CD14-positive monocyte (primary cell): ENCODE measurements at regions not wholly inside any gene's neighbourhood (a gene's known extent, or its start where the extent isn't known, plus 50 kb on each side); places are given as distances from the start of the nearest gene placed in this dataset.

Source experiments
- DNase-seq, 3 donors: peaks; one replicate each; pipeline ENCODE4 v3.0.0-alpha.2; 2011 to 2022
- H2AFZ ChIP-seq: 2 replicates; pipeline ENCODE4 v1.6.0; 2012; ENCODE audit warnings: mild to moderate bottlenecking, low read depth, low read length, inconsistent platforms; ENCODE audit not compliant: insufficient read depth, poor library complexity, severe bottlenecking
- H3K27ac ChIP-seq, 2 donors: 1 replicate in 1 of 2; 2 replicates in 1 of 2; pipeline ENCODE4 v1.5.1; 2012 to 2013; ENCODE audit warnings: low read length in 2 of 2, control low read depth in 1 of 2, inconsistent platforms in 1 of 2, low read depth in 1 of 2, mild to moderate bottlenecking in 1 of 2
- H3K27me3 ChIP-seq, 2 donors: one replicate each; pipeline versions ENCODE4 v1.6.0 to v1.6.1; 2011 to 2013; ENCODE audit warnings: low read length in 2 of 2; ENCODE audit not compliant: control insufficient read depth in 2 of 2, insufficient read depth in 2 of 2
- H3K36me3 ChIP-seq, 2 donors: replicated peaks in 1 of 2; 1 replicate in 1 of 2; 2 replicates in 1 of 2; pipeline versions ENCODE4 v1.5.1 to v1.6.1; 2012 to 2013; ENCODE audit warnings: low read length in 2 of 2, control low read depth in 1 of 2, inconsistent platforms in 1 of 2, mild to moderate bottlenecking in 1 of 2; ENCODE audit not compliant: insufficient read depth in 2 of 2, control insufficient read depth in 1 of 2
- H3K4me1 ChIP-seq, 2 donors: 1 replicate in 1 of 2; 2 replicates in 1 of 2; pipeline versions ENCODE4 v1.5.1 to v1.6.1; 2012 to 2013; ENCODE audit warnings: low read length in 2 of 2, control low read depth in 1 of 2, inconsistent platforms in 1 of 2, mild to moderate bottlenecking in 1 of 2, moderate library complexity in 1 of 2; ENCODE audit not compliant: insufficient read depth in 2 of 2, control insufficient read depth in 1 of 2
- H3K4me2 ChIP-seq: replicated peaks from 2 replicates; pipeline ENCODE3; 2012; ENCODE audit warnings: low read length, moderate library complexity, mild to moderate bottlenecking; ENCODE audit not compliant: poor library complexity, severe bottlenecking; ENCODE audit errors: extremely low read depth
- H3K4me3 ChIP-seq, 3 experiments: fragments of 200-600 bp in 1 of 3; sonication (generic) in 1 of 3; replicated peaks in 1 of 3; 1 replicate in 2 of 3; 2 replicates in 1 of 3; pipeline ENCODE4 v1.5.1; 2011 to 2013; ENCODE audit warnings: low read length in 3 of 3, mild to moderate bottlenecking in 3 of 3, control low read depth in 2 of 3, low read depth in 2 of 3, inconsistent platforms in 1 of 3, moderate library complexity in 1 of 3
- H3K79me2 ChIP-seq: 2 replicates; pipeline ENCODE4 v1.6.0; 2012; ENCODE audit warnings: mild to moderate bottlenecking, control low read depth, inconsistent platforms, low read length, moderate library complexity; ENCODE audit not compliant: insufficient read depth
- H3K9ac ChIP-seq: 2 replicates; pipeline ENCODE4 v1.6.0; 2017; ENCODE audit warnings: low read length, mild to moderate bottlenecking; ENCODE audit not compliant: insufficient read depth, poor library complexity, severe bottlenecking
- H3K9me3 ChIP-seq, 2 donors: replicated peaks in 1 of 2; 1 replicate in 1 of 2; 2 replicates in 1 of 2; pipeline versions ENCODE4 v1.5.1 to v1.6.1; 2012 to 2013; ENCODE audit warnings: low read length in 2 of 2, control low read depth in 1 of 2; ENCODE audit not compliant: control insufficient read depth in 1 of 2, insufficient read depth in 1 of 2
- H4K20me1 ChIP-seq: 2 replicates; pipeline ENCODE4 v1.6.0; 2012; ENCODE audit warnings: mild to moderate bottlenecking, low read length, control low read depth, moderate library complexity; ENCODE audit not compliant: insufficient read depth
- H3K27ac Mint-ChIP-seq, 7 donors: one replicate each; pipeline ENCODE4 v1.8.0; 2020; ENCODE audit warnings: mild to moderate bottlenecking in 7 of 7, mixed read lengths in 7 of 7, moderate library complexity in 6 of 7, inconsistent platforms in 2 of 7
- H3K27me3 Mint-ChIP-seq, 3 donors: one replicate each; pipeline ENCODE4 v1.8.0; 2021 to 2022; ENCODE audit warnings: low read depth in 3 of 3, mild to moderate bottlenecking in 3 of 3, mixed read lengths in 3 of 3, moderate library complexity in 3 of 3, inconsistent platforms in 1 of 3
- H3K36me3 Mint-ChIP-seq, 2 donors: one replicate each; pipeline ENCODE4 v1.8.0; 2020; ENCODE audit warnings: mixed read lengths in 2 of 2, inconsistent platforms in 1 of 2, mild to moderate bottlenecking in 1 of 2
- H3K4me1 Mint-ChIP-seq: one replicate; pipeline ENCODE4 v1.8.0; 2020; ENCODE audit warnings: mild to moderate bottlenecking, mixed read lengths
- H3K4me3 Mint-ChIP-seq, 2 donors: one replicate each; pipeline ENCODE4 v1.8.0; 2020; ENCODE audit warnings: mild to moderate bottlenecking in 2 of 2, mixed read lengths in 2 of 2, moderate library complexity in 1 of 2
- H3K9me3 Mint-ChIP-seq, 7 donors: one replicate each; pipeline ENCODE4 v1.8.0; 2020 to 2022; ENCODE audit warnings: mixed read lengths in 7 of 7, mild to moderate bottlenecking in 6 of 7, moderate library complexity in 6 of 7, inconsistent platforms in 2 of 7
- WGBS: methylation state at CpG from one replicate; pipeline ENCODE4 v1.1.5; 2013; ENCODE audit warnings: missing lambda C conversion rate; ENCODE audit not compliant: insufficient coverage; 5-methylcytosine and 5-hydroxymethylcytosine counted together
- intact Hi-C, 2 donors: fragments of 100-400 bp; cut with micrococcal nuclease; formaldehyde crosslinking; loops; one replicate each; pipeline versions ENCODE4 v1.15.0 to v1.15.1; 2023
- TF ChIP-seq, protein P1 (sequence below): fragments of 200-600 bp; IDR thresholded peaks from one replicate; pipeline ENCODE4 v1.8.0; 2022; ENCODE audit warnings: antibody characterized with exemption, mild to moderate bottlenecking

DNA sequence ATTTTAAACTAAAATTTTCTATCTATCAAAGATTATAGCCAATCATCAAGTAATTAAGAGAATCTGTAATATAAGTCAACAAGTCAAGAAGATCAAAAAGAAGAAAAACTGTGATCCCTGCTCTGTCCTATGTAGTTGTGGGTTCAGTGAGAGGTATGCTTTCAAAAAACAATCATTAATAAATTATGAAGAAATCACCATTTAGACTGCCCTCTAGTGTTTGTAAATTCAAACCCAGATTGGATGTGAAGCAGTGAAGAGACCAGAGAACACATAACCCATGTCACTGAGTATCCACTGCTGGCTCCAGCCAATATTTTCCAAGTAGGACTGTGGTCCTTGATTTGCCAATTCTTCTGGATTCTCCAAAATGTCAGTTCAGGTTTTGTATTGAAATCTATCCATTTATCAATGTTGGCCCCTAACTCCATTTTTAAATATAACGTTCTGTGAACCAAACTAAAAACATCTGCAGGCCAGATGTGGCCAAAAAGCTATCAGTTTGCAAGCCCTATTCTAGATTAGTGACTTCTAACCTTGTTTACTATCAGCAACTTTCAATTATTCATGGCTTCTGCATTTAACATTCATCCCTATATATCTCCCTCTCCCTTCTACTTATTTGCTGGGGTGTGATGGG lies 467.5 kb upstream of the CXADR start:
- Histone ChIP-seq H2AFZ (no peak overlapping the region), H3K4me1 (no peaks in the 10 kb centered on the region), H3K9me3 (peaks cover 12 to 15% of the 10 kb centered on the region in 2 donors), H3K79me2 (no peaks in the 10 kb centered on the region), H3K9ac (no peak overlapping the region), H3K4me2 (no peak overlapping the region), H3K27me3 (no peaks in the 10 kb centered on the region), H4K20me1 (no peaks in the 10 kb centered on the region), H3K4me3 (no peak overlapping the region), H3K27ac (no peak overlapping the region), H3K36me3 (no peaks in the 10 kb centered on the region)
- Mint-ChIP-seq H3K9me3 (peaks cover 3 to 11% (median 6%) of the 10 kb centered on the region in 7 donors), H3K4me3 (no peak overlapping the region), H3K27ac (no peak overlapping the region), H3K27me3 (no peaks in the 10 kb centered on the region), H3K4me1 (no peaks in the 10 kb centered on the region), H3K36me3 (no peaks in the 10 kb centered on the region)
- DNase-seq: no peak
- TF ChIP-seq, protein P1, sequence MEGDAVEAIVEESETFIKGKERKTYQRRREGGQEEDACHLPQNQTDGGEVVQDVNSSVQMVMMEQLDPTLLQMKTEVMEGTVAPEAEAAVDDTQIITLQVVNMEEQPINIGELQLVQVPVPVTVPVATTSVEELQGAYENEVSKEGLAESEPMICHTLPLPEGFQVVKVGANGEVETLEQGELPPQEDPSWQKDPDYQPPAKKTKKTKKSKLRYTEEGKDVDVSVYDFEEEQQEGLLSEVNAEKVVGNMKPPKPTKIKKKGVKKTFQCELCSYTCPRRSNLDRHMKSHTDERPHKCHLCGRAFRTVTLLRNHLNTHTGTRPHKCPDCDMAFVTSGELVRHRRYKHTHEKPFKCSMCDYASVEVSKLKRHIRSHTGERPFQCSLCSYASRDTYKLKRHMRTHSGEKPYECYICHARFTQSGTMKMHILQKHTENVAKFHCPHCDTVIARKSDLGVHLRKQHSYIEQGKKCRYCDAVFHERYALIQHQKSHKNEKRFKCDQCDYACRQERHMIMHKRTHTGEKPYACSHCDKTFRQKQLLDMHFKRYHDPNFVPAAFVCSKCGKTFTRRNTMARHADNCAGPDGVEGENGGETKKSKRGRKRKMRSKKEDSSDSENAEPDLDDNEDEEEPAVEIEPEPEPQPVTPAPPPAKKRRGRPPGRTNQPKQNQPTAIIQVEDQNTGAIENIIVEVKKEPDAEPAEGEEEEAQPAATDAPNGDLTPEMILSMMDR: no peak
- intact Hi-C loops: no loop called here
- 80% methylated on average over 1 of the region's 1 CpG for WGBS

DNA sequence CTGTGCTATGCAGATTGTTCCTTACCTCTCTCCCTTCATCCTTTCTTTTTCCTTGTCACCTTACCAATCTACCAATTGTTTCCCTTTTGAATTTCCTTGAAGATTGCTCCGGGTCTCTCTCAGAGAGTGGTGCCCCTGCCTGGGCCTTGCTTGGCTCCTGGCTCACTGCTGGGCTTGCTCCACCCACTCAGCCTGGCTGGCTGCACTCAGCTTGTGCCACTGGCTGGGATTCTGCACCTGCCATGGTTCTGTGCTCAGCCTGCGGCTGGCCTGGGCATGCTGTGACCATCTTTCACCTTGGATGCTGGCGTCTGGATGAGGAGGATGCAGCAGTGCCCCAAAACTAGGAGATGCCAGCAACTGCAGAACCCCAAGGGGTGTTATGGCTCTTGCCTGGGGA lies 463.9 kb upstream of the CXADR start:
- no peak overlapping the region for H2AFZ ChIP-seq
- no peaks in the 10 kb centered on the region for H3K4me1 ChIP-seq
- H3K4me1 Mint-ChIP-seq: no peaks in the 10 kb centered on the region
- no peak overlapping the region for H3K4me3 Mint-ChIP-seq
- H3K4me3 ChIP-seq: no peak overlapping the region
- H4K20me1 ChIP-seq: no peaks in the 10 kb centered on the region
- no peak for DNase-seq
- no peak overlapping the region for H3K27ac Mint-ChIP-seq
- no peaks in the 10 kb centered on the region for H3K36me3 ChIP-seq
- WGBS: 74% methylated on average over 3 of the region's 3 CpGs
- no peaks in the 10 kb centered on the region for H3K27me3 Mint-ChIP-seq
- H3K9me3 Mint-ChIP-seq: peaks cover 3 to 14% (median 6%) of the 10 kb centered on the region in 7 donors
- H3K27ac ChIP-seq: no peak overlapping the region
- TF ChIP-seq, protein P1: no peak
- intact Hi-C loops: no loop called here
- no peaks in the 10 kb centered on the region for H3K79me2 ChIP-seq
- no peaks in the 10 kb centered on the region for H3K36me3 Mint-ChIP-seq
- H3K9me3 ChIP-seq: peaks cover 10 to 12% of the 10 kb centered on the region in 2 donors
- no peak overlapping the region for H3K9ac ChIP-seq
- no peak overlapping the region for H3K4me2 ChIP-seq
- no peaks in the 10 kb centered on the region for H3K27me3 ChIP-seq
